Hepatocyte (in vitro differentiated cells): ENCODE measurements at regions not wholly inside any gene's neighbourhood (a gene's known extent, or its start where the extent isn't known, plus 50 kb on each side); places are given as distances from the start of the nearest gene placed in this dataset.
"Not testable (repeated sequence)": the region's sequence is repeated elsewhere in the genome, so short reads cannot be mapped to it uniquely, and the experiment has no call there.

Experiments
- CTCF ChIP-seq: fragments of 200-600 bp; sonication (generic); IDR thresholded peaks from 2 replicates; pipeline ENCODE4 v1.5.1; 2016; ENCODE audit warnings: antibody characterized with exemption, mild to moderate bottlenecking; ENCODE audit not compliant: poor library complexity
- EZH2 ChIP-seq: fragments of 200-600 bp; sonication (generic); IDR thresholded peaks from 2 replicates; pipeline ENCODE4 v1.6.1; 2016; ENCODE audit warnings: antibody characterized with exemption, mild to moderate bottlenecking, borderline replicate concordance
- EZH2phosphoT487 ChIP-seq: fragments of 200-600 bp; sonication (generic); IDR thresholded peaks from one replicate; pipeline ENCODE4 v1.6.1; 2018; ENCODE audit warnings: antibody characterized with exemption, mild to moderate bottlenecking, low read depth, moderate library complexity; ENCODE audit not compliant: unreplicated experiment, severe bottlenecking

DNA sequence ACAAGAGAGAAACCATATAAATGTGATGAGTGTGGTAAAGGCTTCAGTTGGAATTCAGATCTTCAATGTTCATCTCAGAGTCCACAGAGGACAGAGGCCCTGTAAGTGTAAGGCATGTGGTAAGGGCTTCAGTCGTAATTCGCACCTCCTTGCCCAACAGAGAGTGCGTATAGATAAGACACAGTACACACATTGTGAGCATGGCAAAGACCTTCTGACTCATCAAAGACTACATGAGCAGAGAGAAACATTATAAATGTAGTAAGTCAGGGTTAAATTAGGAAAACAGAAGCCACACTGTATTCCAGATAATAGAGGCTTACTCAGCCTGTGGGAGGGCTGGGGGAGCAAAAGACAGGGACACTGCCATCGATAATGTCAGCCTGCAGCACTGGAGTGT is 98.1 kb upstream of the GPR39 start:
- not testable (repeated sequence) for TF ChIP-seq EZH2phosphoT487, CTCF, EZH2
